Left lung (tissue), 4 donors: ENCODE measurements at regions not wholly inside any gene's neighbourhood (a gene's known extent, or its start where the extent isn't known, plus 50 kb on each side); places are given as distances from the start of the nearest gene placed in this dataset.
"Not testable (repeated sequence)": the region's sequence is repeated elsewhere in the genome, so short reads cannot be mapped to it uniquely, and the experiment has no call there.

Source experiments
- ATAC-seq: fragments of 200-7000 bp; cut with Tn5 transposase; one replicate; pipeline ENCODE4 v1.9.1; 2020; ENCODE audit warnings: moderate library complexity
- DNase-seq, 4 donors: peaks; one replicate each; pipeline ENCODE4 v3.0.0-alpha.2; 2013 to 2020
- H3K27ac ChIP-seq, 2 donors: fragments of 200-600 bp; sonication (generic) in 1 of 2; one replicate each; pipeline versions ENCODE4 v1.5.0 to v1.8.0; 2020 to 2021
- H3K27me3 ChIP-seq, 2 donors: fragments of 200-600 bp; sonication (generic) in 1 of 2; one replicate each; pipeline versions ENCODE4 v1.5.0 to v1.8.0; 2020 to 2021
- H3K36me3 ChIP-seq, 2 donors: fragments of 200-600 bp; sonication (generic) in 1 of 2; one replicate each; pipeline versions ENCODE4 v1.5.0 to v1.8.0; 2020 to 2021
- H3K4me1 ChIP-seq, 2 donors: fragments of 200-600 bp; one replicate each; pipeline ENCODE4 v1.8.0; 2021
- H3K4me3 ChIP-seq, 2 donors: fragments of 200-600 bp; sonication (generic) in 1 of 2; one replicate each; pipeline versions ENCODE4 v1.5.0 to v1.8.0; 2020 to 2021; ENCODE audit warnings: mild to moderate bottlenecking in 1 of 2
- H3K9me3 ChIP-seq, 2 donors: fragments of 200-600 bp; sonication (generic) in 1 of 2; one replicate each; pipeline versions ENCODE4 v1.5.0 to v1.8.0; 2020 to 2021
- CTCF ChIP-seq, 2 donors: fragments of 200-600 bp; sonication (generic) in 1 of 2; IDR thresholded peaks; one replicate each; pipeline versions ENCODE4 v1.5.0 to v1.8.0; 2021; ENCODE audit warnings: antibody characterized with exemption in 2 of 2
- intact Hi-C, 2 donors: fragments of 100-400 bp; cut with DNase I; formaldehyde crosslinking; loops; one replicate each; pipeline versions ENCODE4 v1.11.2 to v1.14.2; 2022
- donor health status: DM: no; HTN: yes; CAD: no.
- donor health status: DM: no; HTN: no; CAD: no.

GRCh38 chrX:116317409-116317808, 119.0 kb upstream of the SLC6A14 start:
- H3K27ac ChIP-seq: no peak overlapping the region
- ATAC-seq: peak; percentile 90
- no peak overlapping the region for H3K4me3 ChIP-seq
- DNase-seq: peak in 3 of 4 donors; percentile 71 to 91 (median 74)
- no peaks in the 10 kb centered on the region for H3K9me3 ChIP-seq
- no peaks in the 10 kb centered on the region for H3K36me3 ChIP-seq
- no peaks in the 10 kb centered on the region for H3K4me1 ChIP-seq
- intact Hi-C loops: no loop called here
- TF ChIP-seq CTCF (IDR thresholded peaks at IDR 0.05): no peak
- H3K27me3 ChIP-seq: no peaks in the 10 kb centered on the region

GRCh38 chrX:116318672-116319071, 117.7 kb upstream of the SLC6A14 start:
- Histone ChIP-seq H3K4me3 (no peak overlapping the region), H3K27ac (no peak overlapping the region), H3K36me3 (no peaks in the 10 kb centered on the region), H3K27me3 (no peaks in the 10 kb centered on the region), H3K4me1 (no peaks in the 10 kb centered on the region), H3K9me3 (no peaks in the 10 kb centered on the region)
- no peak for ATAC-seq
- no peak for DNase-seq
- no peak for TF ChIP-seq CTCF (IDR thresholded peaks at IDR 0.05)
- intact Hi-C loops: no loop called here

GRCh38 chrX:116321711-116322110, 114.7 kb upstream of the SLC6A14 start:
- H3K27me3 ChIP-seq: no peaks in the 10 kb centered on the region
- ATAC-seq (no peak), DNase-seq (peak in 1 of 4 donors; percentile 16)
- H3K9me3 ChIP-seq: no peaks in the 10 kb centered on the region
- TF ChIP-seq CTCF (IDR thresholded peaks at IDR 0.05): no peak
- H3K4me1 ChIP-seq: no peaks in the 10 kb centered on the region
- no peak overlapping the region for H3K4me3 ChIP-seq
- no peak overlapping the region for H3K27ac ChIP-seq
- no peaks in the 10 kb centered on the region for H3K36me3 ChIP-seq
- intact Hi-C loops: no loop called here

GRCh38 chrX:116332026-116332425, 104.4 kb upstream of the SLC6A14 start:
- DNase-seq, H3K36me3 ChIP-seq, H3K4me1 ChIP-seq, H3K9me3 ChIP-seq, H3K27ac ChIP-seq, ATAC-seq, H3K27me3 ChIP-seq, intact Hi-C loops, H3K4me3 ChIP-seq: not testable (repeated sequence)

- intact Hi-C loops, ATAC-seq: not testable (repeated sequence)
Measured at GRCh38 chrX:116334797-116335196, 101.6 kb upstream of the SLC6A14 start.

GRCh38 chrX:116339407-116339806, 97.0 kb upstream of the SLC6A14 start:
- intact Hi-C loops: no loop called here
- Histone ChIP-seq H3K4me1 (no peaks in the 10 kb centered on the region), H3K36me3 (no peaks in the 10 kb centered on the region), H3K9me3 (no peaks in the 10 kb centered on the region), H3K4me3 (no peak overlapping the region), H3K27me3 (no peaks in the 10 kb centered on the region), H3K27ac (no peak overlapping the region)
- no peak for DNase-seq
- ATAC-seq: no peak
- TF ChIP-seq CTCF (IDR thresholded peaks at IDR 0.05): no peak

More at GRCh38 chrX:116334797-116335196, 101.6 kb upstream of the SLC6A14 start:
- not testable (repeated sequence) for H3K27ac ChIP-seq, DNase-seq, H3K36me3 ChIP-seq, H3K27me3 ChIP-seq, H3K4me3 ChIP-seq, H3K4me1 ChIP-seq, H3K9me3 ChIP-seq
